ENCODE measurements at regions not wholly inside any gene's neighbourhood (a gene's known extent, or its start where the extent isn't known, plus 50 kb on each side); places are given as distances from the start of the nearest gene placed in this dataset.

GRCh38 chr19:30281906-30282305, 90.3 kb upstream of the ZNF536 start:
- no peak overlapping the region for H3K27ac Mint-ChIP-seq
- peaks cover 2% of the 10 kb centered on the region for H3K27me3 Mint-ChIP-seq (ENCODE audit: insufficient read depth)
- no peak overlapping the region for H3K4me3 Mint-ChIP-seq
- H3K4me1 Mint-ChIP-seq (ENCODE audit: low read depth), result no peaks in the 10 kb centered on the region
- peaks cover 5% of the 10 kb centered on the region for H3K36me3 Mint-ChIP-seq (ENCODE audit: low read depth)
- DNase-seq, result no peak
- no peak for TF ChIP-seq CTCF (IDR thresholded peaks at IDR 0.05)
- H3K9me3 Mint-ChIP-seq, result peaks cover 86% of the 10 kb centered on the region

- Mint-ChIP-seq H3K36me3 (ENCODE audit: low read depth) (peaks cover 5% of the 10 kb centered on the region; the same call in 1 of the 2 replicates), H3K27ac (no peak overlapping the region)
Observed at GRCh38 chr19:30283556-30283955, 88.6 kb upstream of the ZNF536 start.

GRCh38 chr19:30284209-30284608, 88.0 kb upstream of the ZNF536 start:
- Mint-ChIP-seq H3K36me3 (ENCODE audit: low read depth) (peaks cover 5% of the 10 kb centered on the region; the same call in 1 of the 2 replicates), H3K4me3 (no peak overlapping the region), H3K27ac (no peak overlapping the region), H3K27me3 (ENCODE audit: insufficient read depth) (no peaks in the 10 kb centered on the region; the same call in none of the 2 replicates), H3K4me1 (ENCODE audit: low read depth) (no peaks in the 10 kb centered on the region), H3K9me3 (peaks cover 78% of the 10 kb centered on the region)
- TF ChIP-seq CTCF (IDR thresholded peaks at IDR 0.05), result no peak
- no peak for DNase-seq

More at GRCh38 chr19:30283556-30283955, 88.6 kb upstream of the ZNF536 start:
- no peak for DNase-seq
- H3K27me3 Mint-ChIP-seq (ENCODE audit: insufficient read depth), result peaks cover 2% of the 10 kb centered on the region
- no peak overlapping the region for H3K4me3 Mint-ChIP-seq
- no peak for TF ChIP-seq CTCF (IDR thresholded peaks at IDR 0.05)
- no peaks in the 10 kb centered on the region for H3K4me1 Mint-ChIP-seq (ENCODE audit: low read depth)
- H3K9me3 Mint-ChIP-seq, result peaks cover 80% of the 10 kb centered on the region

GRCh38 chr19:30284885-30285284, 87.3 kb upstream of the ZNF536 start:
- peaks cover 78% of the 10 kb centered on the region for H3K9me3 Mint-ChIP-seq

GRCh38 chr19:30286378-30286777, 85.8 kb upstream of the ZNF536 start:
- H3K27me3 Mint-ChIP-seq (ENCODE audit: insufficient read depth), result no peaks in the 10 kb centered on the region; the same call in none of the 2 replicates
- H3K4me3 Mint-ChIP-seq, result no peak overlapping the region
- H3K36me3 Mint-ChIP-seq (ENCODE audit: low read depth), result peaks cover 5% of the 10 kb centered on the region

More at GRCh38 chr19:30284885-30285284, 87.3 kb upstream of the ZNF536 start:
- no peak overlapping the region for H3K27ac Mint-ChIP-seq
- peaks cover 5% of the 10 kb centered on the region; the same call in 1 of the 2 replicates for H3K36me3 Mint-ChIP-seq (ENCODE audit: low read depth)
- no peaks in the 10 kb centered on the region for H3K4me1 Mint-ChIP-seq (ENCODE audit: low read depth)
- no peak for TF ChIP-seq CTCF (IDR thresholded peaks at IDR 0.05)
- DNase-seq, result no peak
- H3K4me3 Mint-ChIP-seq, result no peak overlapping the region
- no peaks in the 10 kb centered on the region; the same call in none of the 2 replicates for H3K27me3 Mint-ChIP-seq (ENCODE audit: insufficient read depth)

More at GRCh38 chr19:30286378-30286777, 85.8 kb upstream of the ZNF536 start:
- H3K4me1 Mint-ChIP-seq (ENCODE audit: low read depth), result no peaks in the 10 kb centered on the region
- no peak for DNase-seq
- no peak overlapping the region for H3K27ac Mint-ChIP-seq
- TF ChIP-seq CTCF (IDR thresholded peaks at IDR 0.05), result no peak
- peaks cover 80% of the 10 kb centered on the region for H3K9me3 Mint-ChIP-seq
